Hepatocyte (in vitro differentiated cells): ENCODE measurements at regions not wholly inside any gene's neighbourhood (a gene's known extent, or its start where the extent isn't known, plus 50 kb on each side); places are given as distances from the start of the nearest gene placed in this dataset.

ENCODE experiments used
- DNase-seq: peaks from one replicate; pipeline ENCODE4 v3.0.0-alpha.2; 2016; ENCODE audit warnings: low spot score
- H2AFZ ChIP-seq: fragments of 200-600 bp; sonication (generic); 2 replicates; pipeline ENCODE4 v1.6.0; 2016; ENCODE audit warnings: antibody characterized with exemption, mild to moderate bottlenecking
- H3K27ac ChIP-seq: fragments of 200-600 bp; sonication (generic); 2 replicates; pipeline ENCODE4 v1.5.1; 2016; ENCODE audit warnings: mild to moderate bottlenecking
- H3K27me3 ChIP-seq: fragments of 200-600 bp; sonication (generic); 2 replicates; pipeline ENCODE4 v1.6.1; 2016
- H3K36me3 ChIP-seq: fragments of 200-600 bp; sonication (generic); replicated peaks from 2 replicates; pipeline ENCODE4 v1.5.1; 2016; ENCODE audit warnings: low read depth; ENCODE audit not compliant: insufficient read depth
- H3K4me1 ChIP-seq: fragments of 200-600 bp; sonication (generic); 2 replicates; pipeline ENCODE4 v1.5.1; 2016; ENCODE audit warnings: mild to moderate bottlenecking, moderate library complexity; ENCODE audit not compliant: insufficient read depth
- H3K4me2 ChIP-seq: fragments of 200-600 bp; sonication (generic); 2 replicates; pipeline ENCODE4 v1.6.0; 2016
- H3K4me3 ChIP-seq: fragments of 200-600 bp; sonication (generic); 2 replicates; pipeline ENCODE4 v1.5.1; 2016; ENCODE audit warnings: mild to moderate bottlenecking
- H3K79me2 ChIP-seq: fragments of 200-600 bp; sonication (generic); 2 replicates; pipeline ENCODE4 v1.6.0; 2017; ENCODE audit warnings: mild to moderate bottlenecking
- H3K9me2 ChIP-seq: fragments of 200-600 bp; sonication (generic); replicated peaks from 2 replicates; pipeline ENCODE4 v1.6.0; 2017; ENCODE audit warnings: mild to moderate bottlenecking; ENCODE audit not compliant: insufficient read depth
- H3K9me3 ChIP-seq: fragments of 200-600 bp; sonication (generic); 2 replicates; pipeline ENCODE4 v1.5.1; 2016; ENCODE audit warnings: low read depth, mild to moderate bottlenecking
- H4K20me1 ChIP-seq: fragments of 200-600 bp; sonication (generic); 2 replicates; pipeline ENCODE4 v1.6.0; 2016; ENCODE audit warnings: mild to moderate bottlenecking; ENCODE audit not compliant: insufficient read depth, poor library complexity, severe bottlenecking
- CTCF ChIP-seq: fragments of 200-600 bp; sonication (generic); IDR thresholded peaks from 2 replicates; pipeline ENCODE4 v1.5.1; 2016; ENCODE audit warnings: antibody characterized with exemption, mild to moderate bottlenecking; ENCODE audit not compliant: poor library complexity
- EZH2 ChIP-seq: fragments of 200-600 bp; sonication (generic); IDR thresholded peaks from 2 replicates; pipeline ENCODE4 v1.6.1; 2016; ENCODE audit warnings: antibody characterized with exemption, mild to moderate bottlenecking, borderline replicate concordance
- EZH2phosphoT487 ChIP-seq: fragments of 200-600 bp; sonication (generic); IDR thresholded peaks from one replicate; pipeline ENCODE4 v1.6.1; 2018; ENCODE audit warnings: antibody characterized with exemption, mild to moderate bottlenecking, low read depth, moderate library complexity; ENCODE audit not compliant: unreplicated experiment, severe bottlenecking
- WGBS: methylation state at CpG from one replicate; pipeline ENCODE4 v1.1.6; 2016; ENCODE audit warnings: low lambda C conversion rate; ENCODE audit errors: missing lambda C conversion rate; 5-methylcytosine and 5-hydroxymethylcytosine counted together

GRCh38 chr9:126017758-126018157, 270.6 kb downstream of the PBX3 start:
- Histone ChIP-seq H3K27ac (no peak overlapping the region), H3K9me3 (no peaks in the 10 kb centered on the region), H4K20me1 (no peaks in the 10 kb centered on the region), H3K79me2 (no peaks in the 10 kb centered on the region), H3K9me2 (no peaks in the 10 kb centered on the region), H3K27me3 (no peaks in the 10 kb centered on the region), H3K36me3 (no peaks in the 10 kb centered on the region), H3K4me2 (no peak overlapping the region), H2AFZ (no peak overlapping the region), H3K4me3 (no peak overlapping the region), H3K4me1 (no peaks in the 10 kb centered on the region)
- WGBS, result 89% methylated on average over 4 of the region's 4 CpGs
- TF ChIP-seq EZH2 (no peak), CTCF (no peak), EZH2phosphoT487 (no peak)
- no peak for DNase-seq

GRCh38 chr9:126020836-126021235, 273.7 kb downstream of the PBX3 start:
- no peak overlapping the region for H3K4me2 ChIP-seq
- H2AFZ ChIP-seq, result no peak overlapping the region
- H3K9me3 ChIP-seq, result no peaks in the 10 kb centered on the region
- TF ChIP-seq CTCF (no peak), EZH2 (no peak), EZH2phosphoT487 (no peak)
- WGBS, result 90% methylated on average over 15 of the region's 15 CpGs
- H3K4me3 ChIP-seq, result no peak overlapping the region
- no peaks in the 10 kb centered on the region for H3K79me2 ChIP-seq
- no peaks in the 10 kb centered on the region for H3K4me1 ChIP-seq
- no peak overlapping the region for H3K27ac ChIP-seq
- DNase-seq, result no peak
- no peaks in the 10 kb centered on the region for H3K36me3 ChIP-seq
- H4K20me1 ChIP-seq, result no peaks in the 10 kb centered on the region
- no peaks in the 10 kb centered on the region for H3K9me2 ChIP-seq
- H3K27me3 ChIP-seq, result no peaks in the 10 kb centered on the region

- DNase-seq, result no peak
- 96% methylated on average over 15 of the region's 15 CpGs for WGBS
- no peak for TF ChIP-seq CTCF
- TF ChIP-seq EZH2, result no peak
- no peak for TF ChIP-seq EZH2phosphoT487
- H3K27ac ChIP-seq, result no peak overlapping the region
- no peak overlapping the region for H2AFZ ChIP-seq
- no peaks in the 10 kb centered on the region for H3K27me3 ChIP-seq
- H3K4me2 ChIP-seq, result no peak overlapping the region
- H4K20me1 ChIP-seq, result no peaks in the 10 kb centered on the region
- H3K36me3 ChIP-seq, result no peaks in the 10 kb centered on the region
- no peaks in the 10 kb centered on the region for H3K9me3 ChIP-seq
- no peaks in the 10 kb centered on the region for H3K4me1 ChIP-seq
- no peak overlapping the region for H3K4me3 ChIP-seq
- no peaks in the 10 kb centered on the region for H3K9me2 ChIP-seq
- H3K79me2 ChIP-seq, result no peaks in the 10 kb centered on the region
Measured at GRCh38 chr9:126023962-126024361, 276.8 kb downstream of the PBX3 start.
